Hypothalamus (tissue), 51 donors: ENCODE measurements at regions not wholly inside any gene's neighbourhood (a gene's known extent, or its start where the extent isn't known, plus 50 kb on each side); places are given as distances from the start of the nearest gene placed in this dataset.

Source experiments
- DNase-seq, 51 donors: peaks; one replicate each; lab custom pipeline; 2025; lab: John Stamatoyannopoulos, UW

- DNase-seq: no peak
Observed at GRCh38 chr2:12180031-12180430, 433.6 kb downstream of the LPIN1 start.

DNA sequence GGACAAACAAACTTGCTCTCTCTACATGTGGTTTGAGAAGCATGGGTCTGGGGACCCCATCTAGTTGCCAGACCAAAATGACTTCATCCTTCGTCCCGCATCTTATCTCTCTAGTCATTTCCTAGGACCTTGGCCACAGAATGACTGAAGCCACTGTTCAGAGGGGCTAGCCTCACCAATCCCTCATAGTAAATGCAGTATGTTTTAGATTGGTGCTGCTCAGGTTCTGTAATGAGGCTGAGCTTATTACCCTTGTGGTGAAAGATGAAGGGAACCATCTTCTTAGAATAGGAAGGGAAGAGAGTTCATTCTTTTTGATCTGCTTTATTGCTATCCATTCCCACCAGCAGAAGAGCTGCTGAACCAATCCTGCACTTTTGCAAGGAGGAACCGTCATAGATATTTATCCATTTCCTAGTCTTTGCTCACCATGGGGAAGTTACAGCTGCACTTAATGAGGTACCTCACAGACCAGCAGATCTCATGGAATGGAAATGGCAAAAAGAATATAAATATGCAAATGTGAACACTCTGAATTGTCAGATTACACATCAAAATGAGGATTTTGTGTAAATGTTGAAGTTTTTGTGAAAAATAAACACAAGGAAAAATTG lies 436.7 kb downstream of the LPIN1 start:
- DNase-seq: no peak

DNA sequence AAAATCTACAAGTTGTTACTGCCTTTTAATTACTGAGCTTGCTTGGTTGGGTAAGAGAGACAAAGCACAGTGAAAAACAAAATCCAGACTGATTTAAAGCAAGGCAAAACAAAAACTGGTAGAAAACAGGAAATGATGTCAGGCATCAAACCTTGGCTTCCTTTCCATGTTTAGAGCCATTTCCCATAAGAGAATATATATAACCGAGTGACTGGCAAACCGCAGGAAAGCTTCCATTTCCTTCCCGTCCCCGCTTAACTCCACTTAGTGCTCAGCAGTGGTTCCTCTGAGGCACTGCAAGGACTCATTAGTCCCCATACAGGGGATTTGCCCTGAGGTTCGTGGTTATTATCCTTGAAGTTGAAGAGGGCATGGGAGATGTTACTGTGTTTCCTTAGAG lies 446.3 kb downstream of the LPIN1 start:
- DNase-seq: no peak

- DNase-seq: no peak
Observed at GRCh38 chr2:12194968-12195367, 448.5 kb downstream of the LPIN1 start.

DNA sequence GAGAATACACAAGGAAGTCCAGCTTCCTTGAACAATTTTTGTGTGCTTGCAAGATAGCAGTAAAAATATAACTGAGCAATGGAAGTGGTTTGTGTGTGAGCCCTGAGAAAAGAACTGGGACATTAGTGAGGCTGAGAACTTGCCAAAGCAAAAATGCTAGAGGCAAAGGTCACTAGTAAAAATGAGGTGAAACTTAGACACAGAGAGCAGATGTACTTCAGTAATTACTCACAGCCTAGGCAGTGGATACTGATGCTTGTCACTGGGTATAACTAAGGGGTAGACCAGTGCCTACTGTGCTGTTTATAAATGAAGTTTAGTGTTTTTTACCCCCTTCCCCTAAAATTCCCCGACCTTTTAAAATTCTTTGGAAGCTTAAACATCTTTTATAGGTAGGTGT lies 450.1 kb downstream of the LPIN1 start:
- DNase-seq: no peak

GRCh38 chr2:12197133-12197532 lies 450.7 kb downstream of the LPIN1 start:
- no peak for DNase-seq

DNA sequence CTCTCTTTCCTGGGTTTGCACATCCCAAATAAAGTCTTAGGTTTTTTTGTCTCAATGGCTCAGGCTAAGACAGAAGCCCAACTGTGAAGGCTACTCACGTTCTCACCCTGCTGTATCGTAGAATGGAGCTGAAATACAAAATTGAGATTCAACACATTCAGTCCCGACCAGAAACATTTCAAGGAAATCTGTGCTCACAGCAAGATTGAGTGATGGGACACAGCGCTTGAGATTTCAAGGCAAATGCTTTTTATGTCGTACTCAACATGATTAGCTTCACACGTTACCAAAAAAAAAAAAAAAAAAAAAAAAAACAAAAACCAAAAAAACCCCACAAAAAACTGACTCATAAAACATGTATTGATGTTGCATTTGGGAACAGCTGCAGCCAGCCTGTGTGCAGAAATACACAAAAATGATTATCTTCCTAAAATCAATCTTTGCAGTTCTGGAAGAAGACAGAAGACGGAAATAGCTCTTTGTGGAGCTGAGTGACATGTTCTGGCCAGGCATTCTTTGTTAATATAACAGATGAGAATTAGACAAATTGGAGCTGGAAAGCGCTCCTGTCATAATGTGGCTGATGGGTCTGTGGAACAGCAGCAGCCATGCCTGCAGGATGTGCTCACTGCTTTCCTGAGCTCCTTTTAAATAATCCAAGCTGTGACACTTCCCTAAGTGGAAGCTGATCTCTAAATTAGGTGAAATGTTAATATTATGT lies 453.2 kb downstream of the LPIN1 start:
- no peak for DNase-seq

DNA sequence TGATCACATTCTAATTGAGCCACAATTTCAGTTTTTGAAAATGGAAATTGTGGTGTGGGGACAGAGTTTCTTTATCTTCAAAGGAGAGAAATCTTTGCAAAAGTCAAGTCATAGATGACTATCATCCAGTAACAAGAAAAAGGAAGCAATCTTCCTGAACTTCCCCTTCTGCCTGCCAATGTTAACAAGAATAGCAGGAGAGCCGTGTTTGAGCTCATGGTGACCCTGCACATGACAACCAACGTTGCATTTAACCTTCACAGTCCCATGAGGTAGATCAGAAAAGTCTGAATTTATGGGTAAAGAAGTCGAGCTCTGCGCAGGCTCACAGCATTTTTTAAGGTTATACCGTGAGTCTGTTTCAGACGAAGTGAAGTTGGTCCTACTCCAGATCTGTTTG lies 454.9 kb downstream of the LPIN1 start:
- DNase-seq: no peak

GRCh38 chr2:12202313-12203075 lies 456.1 kb downstream of the LPIN1 start:
- no peak for DNase-seq

GRCh38 chr2:12203528-12203927 lies 457.1 kb downstream of the LPIN1 start:
- no peak for DNase-seq

DNA sequence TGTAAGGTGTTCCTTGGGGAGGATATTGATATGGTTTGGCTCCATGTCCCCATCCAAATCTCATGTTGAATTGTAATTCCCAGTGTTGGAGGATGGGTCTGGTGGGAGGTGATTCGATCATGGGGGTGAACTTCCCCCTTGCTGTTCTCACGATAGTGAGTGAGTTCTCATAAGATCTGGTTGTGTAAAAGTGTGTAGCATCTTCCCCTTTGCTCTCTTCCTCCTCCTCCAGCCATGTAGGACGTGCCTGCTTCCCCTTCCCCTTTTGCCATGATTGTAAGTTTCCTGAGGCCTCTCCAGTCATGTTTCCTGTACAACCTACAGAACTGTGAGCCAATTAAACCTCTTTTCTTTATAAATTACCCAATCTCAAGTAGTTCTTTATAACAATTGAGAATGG lies 458.7 kb downstream of the LPIN1 start:
- DNase-seq: no peak

GRCh38 chr2:12207491-12207890 lies 461.1 kb downstream of the LPIN1 start:
- DNase-seq: no peak

- DNase-seq: no peak
Observed at GRCh38 chr2:12210016-12210933, 463.8 kb downstream of the LPIN1 start.

DNA sequence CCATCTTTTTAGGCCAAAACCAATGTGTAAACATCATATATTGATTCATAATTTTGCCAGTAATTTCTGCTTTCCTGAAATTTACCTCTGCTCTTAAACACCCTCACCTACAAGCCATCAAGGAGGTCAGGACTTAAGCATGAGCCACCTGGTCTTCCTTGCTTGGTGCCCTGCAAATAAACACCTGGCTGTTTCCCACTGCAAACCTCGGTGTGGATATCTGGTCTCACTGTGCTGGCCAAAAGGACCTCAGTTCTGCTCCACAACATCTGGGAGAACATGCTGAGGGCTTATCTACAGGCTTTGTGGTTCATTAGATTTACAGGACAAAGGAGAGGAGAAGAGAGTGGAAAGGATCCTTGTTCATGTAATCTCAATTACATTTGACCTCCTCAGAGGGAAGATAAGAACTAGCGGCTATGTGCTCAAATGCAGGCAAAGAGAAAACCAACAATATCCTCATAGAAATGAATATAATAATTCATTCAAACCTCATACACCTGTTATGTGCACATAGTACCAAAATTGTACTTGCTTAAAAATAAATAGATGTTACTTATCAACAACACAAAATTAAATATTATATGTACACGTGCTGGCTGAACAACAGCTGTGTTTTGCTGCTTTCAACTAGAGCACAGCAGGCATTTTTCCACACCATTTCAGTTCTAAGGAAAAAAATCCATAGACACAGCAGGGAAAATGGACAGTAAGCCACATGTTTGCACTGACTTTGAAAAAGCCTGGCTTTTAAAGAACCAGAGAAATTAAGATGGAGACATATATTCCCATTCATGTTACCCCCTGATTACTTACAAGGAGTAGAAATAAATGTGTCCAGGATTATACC lies 465.1 kb downstream of the LPIN1 start:
- no peak for DNase-seq

DNA sequence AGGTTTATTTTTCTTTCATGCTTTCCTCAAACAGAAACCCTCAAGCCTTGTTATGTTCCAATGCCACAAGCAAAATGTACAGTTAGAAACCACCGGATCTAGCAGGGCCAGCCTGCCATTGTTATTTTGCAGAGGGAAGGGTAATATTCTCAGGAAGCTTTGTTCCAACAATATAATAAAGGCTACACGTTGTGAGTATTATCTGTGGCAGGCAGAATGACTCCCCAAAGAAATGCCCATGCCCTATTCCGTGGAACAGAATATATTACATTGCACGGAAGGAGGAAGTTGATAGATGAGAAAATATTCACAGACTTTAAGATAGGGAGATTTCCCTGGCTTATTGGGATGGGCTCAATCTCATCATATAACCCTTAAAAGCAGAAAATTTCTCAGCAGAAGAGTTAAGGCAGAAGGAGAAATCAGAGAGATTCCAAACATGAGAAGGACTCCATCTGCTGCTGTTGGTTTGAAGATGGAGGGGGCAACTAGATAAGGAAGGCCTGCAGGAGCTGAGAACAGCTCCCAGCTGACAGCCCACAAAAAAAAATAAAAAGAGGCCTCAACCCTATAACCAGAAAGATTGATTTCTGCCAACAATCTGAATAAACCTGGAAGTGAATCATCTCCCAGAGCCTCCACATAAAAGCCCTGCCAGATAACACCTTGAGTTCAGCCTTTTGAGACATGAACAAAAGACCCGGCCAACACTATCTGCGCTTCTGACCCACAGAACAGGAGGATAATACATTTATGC lies 466.6 kb downstream of the LPIN1 start:
- no peak for DNase-seq

DNA sequence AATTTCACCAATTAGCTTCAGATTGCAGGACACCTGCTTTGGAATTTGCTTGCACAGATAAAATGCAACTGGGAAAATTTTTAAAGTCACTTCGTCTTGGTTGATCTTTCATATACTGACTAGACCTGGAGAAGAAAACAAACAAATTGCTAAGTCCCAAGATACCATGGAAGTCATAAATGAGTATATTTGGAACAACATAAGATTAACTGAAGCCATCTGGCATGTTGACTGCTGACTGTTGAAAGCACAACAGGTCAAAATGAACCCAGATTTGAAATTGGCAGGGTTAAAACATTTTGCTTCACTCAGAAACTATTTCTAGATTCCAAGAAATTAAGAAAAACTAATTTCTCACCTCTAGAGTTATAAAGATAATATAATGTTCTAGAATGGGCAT lies 470.7 kb downstream of the LPIN1 start:
- no peak for DNase-seq

GRCh38 chr2:12219761-12220160 lies 473.3 kb downstream of the LPIN1 start:
- no peak for DNase-seq

DNA sequence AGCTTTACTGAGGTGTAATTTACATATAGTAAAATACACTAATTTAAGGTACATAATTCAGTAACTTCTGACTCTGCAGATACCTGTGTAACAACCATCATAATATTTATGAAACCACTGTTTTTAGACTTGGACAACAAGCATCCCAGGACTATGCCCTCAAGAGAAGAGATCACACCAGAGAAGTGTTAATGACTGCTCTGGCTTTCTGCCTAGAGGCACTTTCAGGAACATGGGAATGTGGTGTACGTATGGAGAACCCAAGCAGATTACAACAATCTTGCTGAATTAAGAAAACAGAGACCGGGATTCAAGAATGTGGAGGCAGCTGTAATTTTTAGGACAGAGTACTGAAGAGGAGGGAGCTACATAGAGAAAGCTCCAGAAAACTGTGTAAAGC lies 475.2 kb downstream of the LPIN1 start:
- DNase-seq: no peak

- DNase-seq: no peak
Observed at GRCh38 chr2:12222554-12222953, 476.1 kb downstream of the LPIN1 start.
